GM21576 (cell line): ENCODE measurements at regions not wholly inside any gene's neighbourhood (a gene's known extent, or its start where the extent isn't known, plus 50 kb on each side); places are given as distances from the start of the nearest gene placed in this dataset.
"Not testable (repeated sequence)": the region's sequence is repeated elsewhere in the genome, so short reads cannot be mapped to it uniquely, and the experiment has no call there.

Experiments
- ATAC-seq: cut with Tn5 transposase; IDR thresholded peaks from one replicate; pipeline ENCODE4 v1.9.1; 2021; ENCODE audit warnings: mild to moderate bottlenecking, moderate library complexity; ENCODE audit not compliant: unreplicated experiment

GRCh38 chr7:125299003-125299765 lies 369.6 kb upstream of the POT1 start:
- ATAC-seq, result no peak

GRCh38 chr7:125279961-125280360 lies 350.3 kb upstream of the POT1 start:
- ATAC-seq, result no peak

GRCh38 chr7:125278318-125278717 lies 348.7 kb upstream of the POT1 start:
- no peak for ATAC-seq

- not testable (repeated sequence) for ATAC-seq
Measured at GRCh38 chr7:125274742-125275141, 345.1 kb upstream of the POT1 start.

GRCh38 chr7:125264174-125264856 lies 334.7 kb upstream of the POT1 start:
- not testable (repeated sequence) for ATAC-seq

GRCh38 chr7:125258876-125259417 lies 329.3 kb upstream of the POT1 start:
- ATAC-seq, result not testable (repeated sequence)

- no peak for ATAC-seq
Measured at GRCh38 chr7:125257617-125258016, 328.0 kb upstream of the POT1 start.

- ATAC-seq, result no peak
Measured at GRCh38 chr7:125256446-125256845, 326.8 kb upstream of the POT1 start.

- ATAC-seq, result no peak
Measured at GRCh38 chr7:125255810-125256209, 326.2 kb upstream of the POT1 start.

GRCh38 chr7:125254566-125254965 lies 324.9 kb upstream of the POT1 start:
- ATAC-seq, result no peak

- no peak for ATAC-seq
Measured at GRCh38 chr7:125253452-125254190, 324.0 kb upstream of the POT1 start.

GRCh38 chr7:125247514-125248098 lies 318.0 kb upstream of the POT1 start:
- no peak for ATAC-seq

- ATAC-seq, result no peak
Measured at GRCh38 chr7:125246706-125247105, 317.1 kb upstream of the POT1 start.

GRCh38 chr7:125241548-125241947 lies 311.9 kb upstream of the POT1 start:
- ATAC-seq, result no peak

- ATAC-seq, result no peak
Measured at GRCh38 chr7:125222596-125222995, 293.0 kb upstream of the POT1 start.

- ATAC-seq, result no peak
Measured at GRCh38 chr7:125218076-125218475, 288.5 kb upstream of the POT1 start.

- ATAC-seq, result no peak
Measured at GRCh38 chr7:125201002-125201401, 271.4 kb upstream of the POT1 start.

GRCh38 chr7:125197731-125198393 lies 268.2 kb upstream of the POT1 start:
- no peak for ATAC-seq

- ATAC-seq, result no peak
Measured at GRCh38 chr7:125195156-125195555, 265.5 kb upstream of the POT1 start.

- no peak for ATAC-seq
Measured at GRCh38 chr7:125193263-125193662, 263.6 kb upstream of the POT1 start.

- ATAC-seq, result no peak
Measured at GRCh38 chr7:125184801-125185200, 255.2 kb upstream of the POT1 start.
